GDM1 (cell line): ENCODE measurements at regions not wholly inside any gene's neighbourhood (a gene's known extent, or its start where the extent isn't known, plus 50 kb on each side); places are given as distances from the start of the nearest gene placed in this dataset.

ENCODE experiments used
- DNase-seq: peaks from one replicate; lab custom pipeline; 2025; lab: John Stamatoyannopoulos, UW

- no peak for DNase-seq
Measured at GRCh38 chr12:107349008-107349747, 255.8 kb upstream of the CRY1 start.

- no peak for DNase-seq
Measured at GRCh38 chr12:107349839-107350238, 256.5 kb upstream of the CRY1 start.

GRCh38 chr12:107351109-107351508 is 257.8 kb upstream of the CRY1 start:
- no peak for DNase-seq

GRCh38 chr12:107351713-107352112 is 258.4 kb upstream of the CRY1 start:
- no peak for DNase-seq

GRCh38 chr12:107352347-107353081 is 259.2 kb upstream of the CRY1 start:
- DNase-seq, result no peak

- DNase-seq, result no peak
Measured at GRCh38 chr12:107353312-107353711, 260.0 kb upstream of the CRY1 start.

- DNase-seq, result no peak
Measured at GRCh38 chr12:107355004-107355565, 261.7 kb upstream of the CRY1 start.

- no peak for DNase-seq
Measured at GRCh38 chr12:107355612-107356011, 262.3 kb upstream of the CRY1 start.

GRCh38 chr12:107356266-107356936 is 263.1 kb upstream of the CRY1 start:
- no peak for DNase-seq

GRCh38 chr12:107356937-107357295 is 263.6 kb upstream of the CRY1 start:
- no peak for DNase-seq

- DNase-seq, result no peak
Measured at GRCh38 chr12:107359382-107359781, 266.0 kb upstream of the CRY1 start.

- DNase-seq, result no peak
Measured at GRCh38 chr12:107360033-107360432, 266.7 kb upstream of the CRY1 start.

GRCh38 chr12:107360482-107360881 is 267.1 kb upstream of the CRY1 start:
- no peak for DNase-seq

GRCh38 chr12:107361970-107362369 is 268.6 kb upstream of the CRY1 start:
- no peak for DNase-seq

- no peak for DNase-seq
Measured at GRCh38 chr12:107362960-107363359, 269.6 kb upstream of the CRY1 start.

- no peak for DNase-seq
Measured at GRCh38 chr12:107364875-107365518, 271.6 kb upstream of the CRY1 start.

- DNase-seq, result no peak
Measured at GRCh38 chr12:107365703-107366102, 272.4 kb upstream of the CRY1 start.

GRCh38 chr12:107366322-107366721 is 273.0 kb upstream of the CRY1 start:
- DNase-seq, result no peak

GRCh38 chr12:107368586-107368985 is 275.2 kb upstream of the CRY1 start:
- DNase-seq, result no peak

- DNase-seq, result no peak
Measured at GRCh38 chr12:107369006-107369405, 275.7 kb upstream of the CRY1 start.

- no peak for DNase-seq
Measured at GRCh38 chr12:107369679-107370078, 276.3 kb upstream of the CRY1 start.

GRCh38 chr12:107372229-107372658 is 278.9 kb upstream of the CRY1 start:
- no peak for DNase-seq
